Sciatic nerve (tissue), 2 donors: ENCODE measurements at regions not wholly inside any gene's neighbourhood (a gene's known extent, or its start where the extent isn't known, plus 50 kb on each side); places are given as distances from the start of the nearest gene placed in this dataset.
"Not testable (repeated sequence)": the region's sequence is repeated elsewhere in the genome, so short reads cannot be mapped to it uniquely, and the experiment has no call there.

Experiments
- ATAC-seq: fragments of 200-7000 bp; cut with Tn5 transposase; one replicate; pipeline ENCODE4 v1.9.1; 2020; ENCODE audit warnings: mild to moderate bottlenecking, moderate library complexity
- DNase-seq: peaks from one replicate; pipeline ENCODE4 v3.0.0-alpha.2; 2020; ENCODE audit warnings: low spot score
- intact Hi-C: fragments of 100-400 bp; cut with DNase I; formaldehyde crosslinking; loops from one replicate; pipeline ENCODE4 v1.14.2; 2022
- donor health status: DM: no; HTN: no; CAD: no.
- donor health status: DM: no; HTN: no; CAD: no.

DNA sequence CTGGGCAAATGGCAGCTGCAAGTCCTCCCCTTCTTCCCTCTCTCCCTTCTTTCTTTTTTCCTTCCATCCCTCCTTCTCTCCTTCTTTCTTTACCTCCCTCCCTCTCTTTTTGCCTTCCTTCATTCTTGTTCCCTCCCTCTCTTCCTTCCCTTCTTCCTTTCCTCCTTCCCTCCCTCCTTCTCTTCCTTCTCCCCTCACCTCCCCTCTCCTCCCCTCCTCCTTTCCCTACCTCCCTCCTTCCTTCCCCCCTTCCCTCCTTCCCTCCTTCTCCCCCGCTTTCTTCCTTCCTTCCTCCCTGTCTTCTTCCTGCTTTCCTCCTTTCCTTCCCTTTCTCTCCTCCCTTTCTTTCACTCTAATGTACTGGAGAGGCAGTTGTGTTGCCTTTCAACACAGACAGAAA lies 110.8 kb upstream of the SALL1 start:
- no peak for ATAC-seq
- intact Hi-C loops: no loop called here
- no peak for DNase-seq

DNA sequence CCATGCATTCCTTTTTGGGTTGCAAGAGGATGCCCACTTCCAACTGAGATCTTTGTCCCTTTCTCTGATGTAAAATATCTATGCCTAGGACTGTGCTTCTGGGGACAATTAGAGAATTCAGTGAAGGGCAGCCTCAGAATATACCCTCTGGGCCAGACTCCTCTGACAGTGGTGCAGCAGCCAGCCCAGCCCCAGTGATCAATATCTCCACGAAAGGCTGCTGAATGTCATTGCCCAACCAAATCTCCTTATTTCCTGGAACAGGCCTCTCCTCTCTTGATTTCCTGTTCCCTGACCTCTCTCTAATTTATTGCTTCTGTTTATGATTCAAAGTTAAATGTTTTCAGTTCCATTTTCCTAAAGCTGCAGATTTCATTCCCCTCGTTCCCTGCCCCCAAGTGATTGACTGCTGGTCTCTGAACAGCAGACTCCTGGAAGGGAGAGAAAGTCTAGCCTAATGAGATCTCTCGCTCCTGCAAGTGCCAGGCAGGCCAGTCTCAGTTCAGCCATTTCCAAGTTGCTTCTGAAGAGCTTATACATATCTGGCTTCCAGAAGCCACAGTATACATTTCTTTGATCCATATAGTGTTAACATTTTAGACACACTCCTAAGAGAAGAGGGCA lies 104.4 kb upstream of the SALL1 start:
- DNase-seq (no peak), ATAC-seq (no peak)
- intact Hi-C loops: no loop called here

GRCh38 chr16:51254390-51254789 lies 103.3 kb upstream of the SALL1 start:
- intact Hi-C loops, DNase-seq, ATAC-seq: not testable (repeated sequence)

DNA sequence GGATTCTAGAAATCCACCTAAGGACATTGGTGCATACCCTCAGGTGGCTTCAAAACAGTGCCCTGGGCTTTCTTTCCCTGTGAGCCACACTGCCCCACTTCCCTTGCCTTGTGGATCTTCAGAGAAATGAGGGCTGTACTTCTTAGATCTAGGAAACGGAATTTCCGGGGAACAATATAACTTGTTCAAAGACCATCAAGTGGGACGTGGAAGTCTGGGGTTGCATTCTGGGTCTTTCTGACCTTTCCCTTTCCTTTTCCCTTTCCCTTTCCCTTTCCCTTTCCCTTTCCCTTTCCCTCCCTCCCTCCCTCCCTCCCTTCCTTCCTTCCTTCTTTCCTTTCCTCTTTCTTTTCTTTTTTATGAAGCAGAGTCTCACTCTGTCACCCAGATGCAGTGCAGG lies 97.1 kb upstream of the SALL1 start:
- ATAC-seq: no peak
- intact Hi-C loops: no loop called here
- no peak for DNase-seq

DNA sequence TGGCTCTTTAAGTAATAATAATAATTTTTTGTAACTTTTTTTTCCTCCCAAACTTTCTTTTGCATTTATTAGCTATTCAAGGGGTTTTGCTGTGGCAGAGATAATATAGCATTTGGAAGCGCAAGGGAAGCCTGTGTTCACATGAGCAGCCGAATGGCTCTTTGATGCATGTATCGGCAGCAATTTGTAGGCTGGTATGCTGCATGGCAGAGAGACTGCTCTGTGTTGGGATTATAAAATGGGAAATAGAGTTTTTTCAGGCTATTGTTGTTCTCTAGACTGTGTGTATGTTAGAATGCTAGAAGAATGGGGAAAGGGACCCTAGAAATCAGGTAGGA lies 94.6 kb upstream of the SALL1 start:
- ATAC-seq (no peak), DNase-seq (no peak)
- intact Hi-C loops: no loop called here

GRCh38 chr16:51244887-51245657 lies 94.0 kb upstream of the SALL1 start:
- ATAC-seq (no peak), DNase-seq (no peak)
- intact Hi-C loops: no loop called here

DNA sequence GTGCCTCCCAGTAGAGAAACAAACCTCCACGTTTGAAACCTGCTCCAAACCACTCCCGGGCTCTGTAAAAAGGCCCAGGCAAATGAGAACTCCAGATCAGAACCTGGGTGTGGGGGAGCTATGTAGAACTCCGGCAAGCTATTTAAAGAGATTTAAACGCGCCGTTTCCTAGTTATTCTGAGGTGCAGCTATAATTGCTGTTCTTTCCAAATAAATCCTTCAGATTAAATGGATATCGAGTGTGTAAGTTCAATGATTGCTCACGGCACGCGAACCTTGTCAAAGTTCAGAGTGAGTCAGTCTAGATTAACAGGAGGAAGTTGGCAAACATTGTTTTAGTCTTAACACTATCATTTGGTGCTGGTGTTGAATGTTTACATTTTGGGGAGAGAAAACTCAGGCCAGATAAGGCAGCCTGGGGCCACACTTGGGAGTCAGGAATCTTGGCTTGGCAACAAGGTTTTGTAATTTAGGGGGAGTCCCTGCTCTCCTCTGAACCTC lies 92.9 kb upstream of the SALL1 start:
- no peak for DNase-seq
- no peak for ATAC-seq
- intact Hi-C loops: no loop called here

DNA sequence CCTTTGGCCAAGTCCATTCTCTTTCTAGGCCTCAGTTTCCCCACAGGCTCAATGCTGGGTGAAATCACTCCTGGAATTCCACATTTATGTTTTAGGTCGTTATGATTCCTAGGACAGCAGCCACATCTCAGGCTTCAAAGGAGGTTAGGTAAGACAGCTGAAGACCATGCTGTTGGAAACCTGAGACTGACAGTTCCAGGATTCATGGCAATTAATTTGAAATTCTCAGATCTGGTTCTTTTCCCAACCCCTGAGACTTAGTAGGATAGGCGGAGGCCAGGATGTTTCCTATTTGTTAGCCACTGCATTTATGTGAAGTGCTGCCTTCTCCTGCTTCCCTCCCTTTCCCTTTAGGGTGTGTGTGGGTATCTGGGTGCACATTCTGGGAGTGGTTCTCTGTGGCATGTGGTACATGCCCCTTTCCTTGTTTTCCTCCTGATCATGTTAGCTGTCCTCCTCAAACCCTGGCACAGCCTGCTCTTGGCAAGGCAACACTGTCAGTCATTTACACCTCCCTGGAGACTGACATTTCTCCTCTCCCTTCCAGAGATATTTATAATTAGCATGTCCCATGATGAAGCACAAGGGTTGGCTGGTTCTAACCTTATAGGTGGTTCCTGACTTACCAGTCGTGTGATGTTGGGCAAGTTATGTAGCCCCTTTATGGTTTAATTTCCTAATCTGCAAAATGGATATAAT lies 91.4 kb upstream of the SALL1 start:
- intact Hi-C loops: no loop called here
- DNase-seq (no peak), ATAC-seq (no peak)

GRCh38 chr16:51239196-51239595 lies 88.1 kb upstream of the SALL1 start:
- intact Hi-C loops: no loop called here
- ATAC-seq: no peak
- DNase-seq: no peak

GRCh38 chr16:51237861-51238378 lies 86.8 kb upstream of the SALL1 start:
- ATAC-seq (no peak), DNase-seq (no peak)
- intact Hi-C loops: no loop called here

DNA sequence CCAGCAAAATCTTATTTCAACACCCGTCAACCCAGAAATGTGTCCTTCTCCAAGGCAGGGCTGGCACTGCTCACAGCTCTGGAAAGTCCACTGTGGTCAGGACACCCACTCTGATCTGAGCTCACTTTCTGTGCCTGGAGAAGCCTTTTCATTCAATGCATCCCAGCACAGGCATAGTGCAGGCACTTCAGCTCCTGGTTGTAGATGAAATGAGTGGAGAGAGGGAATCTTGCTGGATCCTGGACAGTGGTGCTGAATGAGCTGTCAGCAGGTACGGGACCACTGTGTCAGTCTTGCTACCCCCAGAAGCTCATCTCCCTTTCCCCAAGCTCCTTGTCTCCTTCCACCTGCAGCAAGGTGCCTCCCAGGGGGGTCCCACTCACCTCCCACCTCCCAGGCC lies 86.1 kb upstream of the SALL1 start:
- intact Hi-C loops: no loop called here
- ATAC-seq (no peak), DNase-seq (no peak)

GRCh38 chr16:51236583-51236982 lies 85.5 kb upstream of the SALL1 start:
- intact Hi-C loops: no loop called here
- no peak for ATAC-seq
- no peak for DNase-seq

DNA sequence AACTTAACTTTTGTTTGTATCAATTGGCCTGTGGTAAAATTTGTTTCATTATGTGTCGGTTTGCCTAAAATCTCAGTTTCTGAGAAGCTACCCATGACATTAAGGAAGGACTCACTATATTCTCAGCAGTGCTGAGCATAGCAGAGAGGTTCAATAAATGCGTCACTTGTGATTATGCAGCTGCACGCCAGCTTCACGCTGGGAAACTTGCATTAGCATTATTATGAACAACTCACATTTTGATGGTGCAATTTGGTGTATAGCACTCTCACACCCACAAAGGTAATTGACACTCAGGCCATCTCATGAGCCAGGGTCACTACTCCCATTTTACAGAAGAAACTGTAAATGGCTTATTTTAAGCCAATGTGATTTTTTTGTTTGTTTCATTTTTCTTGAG lies 80.6 kb upstream of the SALL1 start:
- ATAC-seq (no peak), DNase-seq (no peak)
- intact Hi-C loops: no loop called here

- intact Hi-C loops: not testable (repeated sequence)
Observed at GRCh38 chr16:51230035-51230434, 79.0 kb upstream of the SALL1 start.

DNA sequence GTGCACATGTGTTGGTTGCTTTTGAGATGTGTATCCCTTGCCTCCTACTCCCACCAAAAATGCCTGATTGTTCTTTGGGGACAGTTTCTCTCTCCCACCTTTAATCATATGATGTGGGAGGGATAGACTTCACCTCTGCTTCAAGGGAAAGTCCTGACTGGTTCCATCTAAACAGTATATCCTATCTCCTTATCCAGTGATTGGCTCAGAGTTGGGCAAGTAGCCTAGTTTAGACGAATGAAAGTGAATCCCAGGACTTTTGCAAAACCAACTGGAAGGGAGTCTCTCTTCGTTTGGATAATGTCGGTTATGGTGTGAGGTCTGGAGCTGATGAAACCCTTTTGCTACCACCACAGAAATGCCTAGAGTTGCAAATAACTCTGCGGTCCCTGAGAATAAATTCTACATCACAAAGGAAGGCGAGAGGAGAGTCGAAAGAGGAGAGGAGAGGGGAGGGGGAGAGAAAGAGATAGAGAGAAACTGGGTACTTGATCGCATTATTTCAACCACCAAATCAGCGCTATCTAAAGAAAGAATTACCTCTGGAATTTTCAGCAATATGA lies 77.1 kb upstream of the SALL1 start:
- DNase-seq (no peak), ATAC-seq (no peak)
- intact Hi-C loops: no loop called here

More at GRCh38 chr16:51230035-51230434, 79.0 kb upstream of the SALL1 start:
- DNase-seq, ATAC-seq: not testable (repeated sequence)

- intact Hi-C loops: no loop called here
- ATAC-seq: no peak
- no peak for DNase-seq
Observed at GRCh38 chr16:51225878-51226277, 74.8 kb upstream of the SALL1 start.

GRCh38 chr16:51224317-51224716 lies 73.2 kb upstream of the SALL1 start:
- intact Hi-C loops: no loop called here
- DNase-seq (no peak), ATAC-seq (no peak)

GRCh38 chr16:51222016-51222415 lies 70.9 kb upstream of the SALL1 start:
- ATAC-seq (no peak), DNase-seq (no peak)
- intact Hi-C loops: no loop called here

GRCh38 chr16:51211148-51211547 lies 60.1 kb upstream of the SALL1 start:
- DNase-seq: no peak
- ATAC-seq: no peak
- intact Hi-C loops: no loop called here

DNA sequence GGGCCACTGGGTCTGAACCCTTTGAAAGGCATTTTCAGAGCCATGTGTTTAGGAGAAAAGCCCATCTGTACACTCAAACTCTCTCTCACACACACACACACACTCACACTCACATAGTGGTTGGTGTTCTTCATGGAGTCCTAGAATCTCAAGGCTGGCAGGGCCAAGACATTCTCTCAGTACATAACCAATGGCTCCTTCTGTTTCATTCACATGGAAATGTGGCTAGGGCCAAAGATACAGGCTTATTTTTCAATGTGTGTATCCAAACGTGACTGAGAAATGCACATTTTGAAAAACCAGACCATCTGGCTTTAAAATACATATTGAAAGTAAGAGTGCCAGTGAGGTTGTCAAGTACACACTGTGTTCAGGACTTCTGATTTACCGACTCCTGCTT lies 59.0 kb upstream of the SALL1 start:
- ATAC-seq: no peak
- intact Hi-C loops: no loop called here

More for the DNA sequence above, 59.0 kb upstream of the SALL1 start:
- no peak for DNase-seq
